ENCODE measurements at regions not wholly inside any gene's neighbourhood (a gene's known extent, or its start where the extent isn't known, plus 50 kb on each side); places are given as distances from the start of the nearest gene placed in this dataset.
"Not testable (repeated sequence)": the region's sequence is repeated elsewhere in the genome, so short reads cannot be mapped to it uniquely, and the experiment has no call there.

DNA sequence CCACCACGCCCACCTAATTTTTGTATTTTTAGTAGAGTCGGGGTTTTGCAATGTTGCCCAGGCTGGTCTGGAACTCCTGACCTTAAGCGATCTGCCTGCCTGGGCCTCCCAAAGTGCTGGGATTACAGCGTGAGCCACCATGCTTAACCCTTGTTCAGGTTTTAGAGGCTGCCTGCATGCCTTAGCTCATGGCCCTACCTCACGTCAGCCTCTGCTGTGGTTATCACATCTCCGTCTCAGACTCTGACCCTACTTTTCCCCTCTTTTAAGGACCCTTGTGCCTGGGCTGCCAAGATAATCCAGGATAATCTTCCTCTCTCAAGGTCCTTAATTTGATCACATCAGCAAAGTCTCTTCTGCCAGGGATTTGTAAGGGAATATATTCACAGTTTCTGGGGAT, 98.2 kb upstream of the PMAIP1 start:
- no peak for DNase-seq (ENCODE audit: low spot score)

DNA sequence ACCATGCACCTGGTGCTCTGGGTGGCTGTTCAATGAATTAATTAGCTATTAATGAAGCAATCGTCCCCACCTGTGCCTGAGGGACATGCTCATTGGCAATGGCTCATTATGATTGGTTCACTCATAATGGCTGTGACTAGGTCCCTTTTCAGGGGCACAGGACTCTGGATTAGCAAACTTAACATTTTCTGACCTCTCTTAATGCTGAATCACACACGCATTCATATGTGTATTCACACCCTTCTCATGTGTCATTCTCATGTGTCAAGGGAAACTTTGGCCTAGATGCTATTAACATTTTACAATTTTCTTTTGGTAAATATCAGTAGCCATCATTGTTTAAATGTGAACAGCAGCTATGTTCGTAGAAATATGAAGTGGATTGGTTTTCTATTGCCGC, 98.9 kb upstream of the PMAIP1 start:
- no peak for DNase-seq (ENCODE audit: low spot score)

DNA sequence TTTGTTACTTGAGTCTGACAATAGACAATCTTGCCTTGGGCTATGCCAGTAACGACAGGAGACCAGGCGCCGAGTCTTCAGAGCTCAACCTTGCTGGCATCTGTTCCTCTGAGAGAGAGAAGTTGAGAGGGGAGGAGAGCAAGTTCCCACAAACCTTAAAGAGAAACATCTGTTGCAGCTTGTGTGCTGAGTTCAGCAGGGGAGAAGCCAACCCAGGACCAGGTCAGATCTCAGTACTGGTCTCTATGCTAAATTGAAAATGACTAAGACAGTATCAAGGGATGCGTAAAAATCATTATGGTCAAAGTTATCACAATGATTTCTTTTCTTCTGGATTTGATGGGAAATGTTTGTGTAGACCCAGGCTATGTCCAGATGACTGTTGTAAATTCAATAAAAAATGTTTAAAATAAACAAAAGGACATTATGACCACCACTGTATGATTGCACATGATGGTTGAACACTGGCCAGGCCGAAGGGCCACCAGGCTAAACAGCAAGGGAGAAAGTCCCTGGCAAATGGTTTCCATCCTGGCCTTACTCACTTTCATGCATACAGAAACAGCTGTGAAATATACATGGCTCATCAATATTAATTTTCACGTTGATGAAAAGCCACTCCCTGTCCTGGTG, 100.3 kb upstream of the PMAIP1 start:
- DNase-seq (ENCODE audit: low spot score) = no peak

DNA sequence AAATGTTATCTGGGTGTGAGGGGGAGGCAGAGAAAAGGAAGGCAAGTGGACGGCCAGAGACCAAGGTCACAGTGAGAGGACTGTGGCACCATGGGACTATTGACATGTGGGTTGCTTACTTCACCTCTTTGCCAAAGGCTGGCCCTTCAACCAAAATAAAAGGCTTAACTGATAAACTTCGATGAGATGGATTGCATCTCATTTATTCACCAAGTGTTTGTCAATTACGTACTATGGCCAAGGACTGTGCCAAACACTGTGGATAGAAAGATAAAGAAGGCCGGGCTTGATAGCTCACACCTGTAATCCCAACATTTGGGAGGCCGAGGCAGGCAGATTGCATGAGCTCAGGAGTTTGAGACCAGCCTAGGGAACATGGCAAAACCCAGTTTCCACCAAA, 98.7 kb upstream of the CCBE1 start:
- no peak for DNase-seq (ENCODE audit: low spot score)

DNA sequence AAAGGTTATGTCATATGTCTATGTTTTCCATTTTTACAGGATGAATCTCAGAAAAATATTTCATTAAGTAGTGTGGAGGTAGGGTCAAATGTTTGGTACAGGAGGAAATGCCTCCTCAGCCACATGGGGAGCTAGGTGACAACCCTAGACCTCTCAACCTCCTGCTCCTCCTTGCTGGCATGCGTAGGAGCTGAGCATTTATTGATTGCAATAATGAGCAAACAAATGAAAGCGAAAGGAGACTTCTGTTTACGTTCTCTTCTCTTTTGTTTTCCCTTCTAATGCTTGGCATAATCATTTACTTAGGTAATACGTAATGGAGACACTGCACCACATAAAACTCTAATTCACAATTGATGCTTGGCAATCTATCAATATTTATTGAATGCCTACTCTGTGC, 95.1 kb upstream of the CCBE1 start:
- no peak for DNase-seq (ENCODE audit: low spot score)

DNA sequence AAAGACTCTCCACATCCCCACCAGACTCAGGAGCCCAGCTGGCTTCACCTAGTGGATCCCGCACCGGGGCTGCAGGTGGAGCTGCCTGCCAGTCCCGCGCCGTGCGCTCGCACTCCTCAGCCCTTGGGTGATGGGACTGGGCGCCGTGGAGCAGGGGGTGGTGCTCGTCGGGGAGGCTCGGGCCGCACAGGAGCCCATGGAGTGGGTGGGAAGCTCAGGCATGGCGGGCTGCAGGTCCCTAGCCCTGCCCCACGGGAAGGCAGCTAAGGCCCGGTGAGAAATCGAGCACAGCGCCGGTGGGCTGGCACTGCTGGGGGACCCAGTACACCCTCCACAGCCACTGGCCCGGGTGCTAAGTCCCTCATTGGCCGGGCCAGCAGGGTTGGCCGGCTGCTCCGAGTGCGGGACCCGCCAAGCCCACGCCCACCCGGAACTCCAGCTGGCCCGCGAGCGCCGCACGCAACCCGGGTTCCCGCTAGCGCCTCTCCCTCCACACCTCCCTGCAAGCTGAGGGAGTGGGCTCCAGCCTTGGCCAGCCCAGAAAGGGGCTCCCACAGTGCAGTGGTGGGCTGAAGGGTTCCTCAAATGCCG, 93.2 kb upstream of the CCBE1 start:
- DNase-seq (ENCODE audit: low spot score) = not testable (repeated sequence)

DNA sequence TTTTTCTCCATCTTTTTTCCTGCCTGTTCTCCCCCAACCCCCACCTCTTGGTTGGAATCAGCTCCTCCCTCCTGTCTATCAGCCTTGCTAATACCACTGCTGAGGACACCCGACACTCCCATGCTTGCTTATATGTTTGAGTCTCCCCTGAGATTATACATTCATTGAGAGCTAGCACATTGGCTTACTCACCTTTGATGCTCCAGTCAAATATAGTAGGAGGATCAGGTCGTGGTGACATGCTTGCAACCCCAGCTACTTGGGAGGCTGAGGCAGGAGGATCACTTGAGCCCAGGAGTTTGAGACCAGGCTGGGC, 91.5 kb upstream of the CCBE1 start:
- DNase-seq (ENCODE audit: low spot score) = no peak

DNA sequence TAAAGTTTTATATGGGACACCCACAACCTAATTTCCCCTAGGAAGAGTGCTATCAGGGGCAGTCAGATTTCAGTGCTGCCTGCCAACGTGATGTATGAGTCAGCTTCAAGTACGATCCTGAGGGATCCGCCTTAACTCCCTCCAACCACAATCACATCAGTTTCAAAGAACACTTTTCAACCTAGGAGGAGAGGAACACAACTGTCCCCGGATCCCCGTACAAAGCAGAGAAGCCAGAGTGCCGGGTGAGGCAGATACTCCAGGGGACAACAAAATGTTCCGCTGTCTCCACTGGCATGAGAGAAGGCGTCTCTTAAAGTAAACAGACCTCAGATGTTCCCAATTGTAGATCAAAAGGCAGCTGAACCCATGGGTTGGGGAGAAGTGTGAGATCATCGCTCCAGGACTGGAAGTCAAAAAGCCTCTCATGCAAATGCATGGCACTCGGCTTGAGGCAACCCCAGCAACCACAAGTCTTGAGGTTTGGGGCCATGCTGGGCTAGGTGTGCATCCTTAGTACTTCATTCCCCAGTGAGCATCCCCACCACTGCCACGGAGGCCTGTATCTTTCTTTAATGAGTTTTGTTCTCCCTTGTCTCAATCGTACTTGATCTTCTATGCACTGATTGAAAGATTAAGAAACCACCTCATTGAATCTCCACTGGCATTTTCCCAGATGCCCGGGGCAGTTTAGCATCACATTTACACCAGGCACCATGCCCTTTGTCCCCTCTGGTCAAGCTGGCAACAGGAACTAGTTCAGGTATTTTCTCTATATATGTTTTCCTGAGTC, 91.0 kb upstream of the CCBE1 start:
- peak; percentile 65 for DNase-seq (ENCODE audit: low spot score)

DNA sequence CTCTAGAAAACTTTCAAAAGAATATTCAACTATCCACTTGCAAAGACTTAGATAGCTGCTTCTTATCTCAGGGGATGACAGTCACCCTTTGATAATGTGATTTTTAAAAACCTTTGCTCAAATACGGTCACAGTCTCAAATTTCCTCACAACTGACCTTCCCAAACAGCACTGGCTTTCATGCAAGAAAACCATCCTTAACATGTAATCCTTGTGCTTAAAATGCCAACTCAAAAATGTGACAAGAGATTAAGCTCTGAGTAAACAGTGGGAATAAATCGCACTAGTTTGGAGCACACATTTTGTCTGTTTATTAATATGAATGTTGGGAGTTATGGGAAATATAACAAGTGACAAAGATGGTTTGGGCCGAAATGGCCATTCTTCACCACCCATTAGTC, 87.5 kb upstream of the CCBE1 start:
- DNase-seq (ENCODE audit: low spot score) = no peak

DNA sequence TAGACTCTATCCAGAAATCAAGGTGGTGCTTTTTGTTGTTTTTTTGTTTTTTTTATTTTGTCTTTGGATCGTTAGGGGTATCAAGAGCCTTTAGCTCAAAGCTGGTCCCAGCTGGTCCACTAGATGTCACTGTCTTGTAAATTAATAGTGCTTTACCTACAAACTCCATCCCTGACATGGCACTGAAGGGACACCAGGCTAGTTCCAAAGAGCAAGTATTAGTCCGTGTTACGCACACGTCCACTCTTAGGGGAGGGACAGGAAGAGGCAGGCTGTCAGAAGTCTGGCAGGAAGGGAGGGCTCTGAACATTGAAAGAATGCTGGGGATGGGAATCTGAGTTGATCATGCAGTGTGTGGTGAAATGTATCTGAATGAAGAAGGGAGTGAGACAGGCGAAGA, 85.9 kb upstream of the CCBE1 start:
- peak; percentile 81 for DNase-seq (ENCODE audit: low spot score)

DNA sequence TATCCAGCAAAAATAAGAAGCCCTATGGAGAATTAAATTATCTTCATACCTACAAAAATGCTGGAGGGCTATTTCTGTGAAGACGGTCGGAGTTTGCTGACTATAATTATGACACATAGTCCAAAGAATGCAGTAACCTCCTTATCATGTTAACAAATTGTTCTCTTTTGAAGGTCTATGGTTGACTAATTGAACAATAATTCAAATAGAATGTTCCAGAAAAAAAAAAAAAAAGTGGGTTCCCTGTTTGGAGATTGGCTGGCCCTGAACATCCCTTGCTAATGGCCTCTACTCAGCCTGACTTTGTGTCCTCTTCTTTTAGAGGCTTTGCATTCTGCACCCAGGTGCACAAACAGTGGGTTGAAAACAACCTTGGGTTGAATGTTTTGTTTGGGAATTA, 82.8 kb upstream of the CCBE1 start:
- DNase-seq (ENCODE audit: low spot score) = no peak

DNA sequence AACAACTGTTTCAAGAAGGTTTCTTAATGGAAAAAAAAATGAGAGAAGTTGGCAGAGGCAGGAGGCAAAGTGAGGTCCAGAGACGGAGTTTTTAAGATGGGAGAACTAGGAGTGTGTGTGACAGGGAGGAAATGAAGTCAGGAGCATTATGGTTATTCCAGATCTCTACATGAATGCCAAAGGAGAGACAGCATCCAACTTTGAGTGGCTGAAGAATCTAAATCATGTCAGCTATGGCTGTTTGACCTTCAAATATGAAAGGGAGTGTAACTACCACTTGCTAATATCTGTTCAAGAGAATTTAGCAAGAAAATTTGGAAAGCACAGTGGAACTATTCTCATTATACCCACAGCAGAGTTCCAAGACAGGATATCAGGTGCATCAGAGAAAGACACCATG, 81.2 kb upstream of the CCBE1 start:
- no peak for DNase-seq (ENCODE audit: low spot score)

DNA sequence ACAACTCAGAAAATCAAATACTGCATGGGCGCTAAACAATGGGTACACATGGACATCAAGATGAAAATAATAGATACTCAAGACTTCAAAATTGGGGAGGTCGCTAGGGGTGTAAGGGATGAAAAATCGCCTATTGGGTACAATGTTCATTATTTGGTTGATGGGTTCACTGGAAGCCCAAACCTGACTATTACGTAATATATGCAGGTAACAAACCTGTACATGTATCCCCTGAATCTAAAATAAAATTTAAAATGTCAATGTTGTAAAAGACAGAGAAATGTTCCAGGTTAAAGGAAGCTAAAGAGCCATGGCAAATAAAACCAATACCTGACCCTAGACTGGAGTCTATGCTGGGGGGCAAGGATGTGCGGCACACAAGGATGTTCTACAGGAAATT, 80.4 kb upstream of the CCBE1 start:
- no peak for DNase-seq (ENCODE audit: low spot score)

DNA sequence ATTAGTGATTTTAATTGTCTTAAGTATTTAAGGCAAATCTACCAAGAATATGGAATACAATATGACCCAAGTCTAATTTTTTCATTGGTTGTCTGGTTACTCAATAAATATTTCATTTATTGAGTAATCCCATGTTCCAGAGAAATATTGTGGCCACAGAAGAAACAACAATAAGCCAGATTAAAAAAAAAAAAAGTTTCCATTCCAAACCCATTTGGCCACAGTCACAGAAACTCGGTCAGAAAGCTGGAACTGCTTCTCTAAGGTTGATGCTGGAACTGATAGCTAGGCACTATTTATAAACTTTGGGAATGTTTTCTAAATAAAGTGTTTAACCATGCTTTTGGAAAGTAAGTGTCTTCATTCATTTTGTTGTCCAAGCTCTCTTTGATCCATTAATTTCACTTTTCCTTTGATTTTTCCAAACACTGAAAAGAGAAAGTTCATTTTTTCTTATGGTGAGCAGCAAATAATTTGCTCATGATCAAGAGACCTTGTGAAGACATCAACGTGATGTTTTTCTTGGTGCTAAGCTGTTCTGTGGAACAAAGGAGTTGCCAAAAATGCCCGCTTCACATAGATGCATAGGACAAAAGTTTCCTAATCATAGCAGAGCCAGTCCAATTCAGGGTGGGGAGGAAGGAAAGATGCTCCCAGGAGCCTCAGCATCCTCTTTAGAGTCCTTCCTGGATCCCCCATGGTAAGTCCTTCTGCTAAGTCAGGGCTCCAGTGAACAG, 72.1 kb upstream of the CCBE1 start:
- no peak for DNase-seq (ENCODE audit: low spot score)

DNA sequence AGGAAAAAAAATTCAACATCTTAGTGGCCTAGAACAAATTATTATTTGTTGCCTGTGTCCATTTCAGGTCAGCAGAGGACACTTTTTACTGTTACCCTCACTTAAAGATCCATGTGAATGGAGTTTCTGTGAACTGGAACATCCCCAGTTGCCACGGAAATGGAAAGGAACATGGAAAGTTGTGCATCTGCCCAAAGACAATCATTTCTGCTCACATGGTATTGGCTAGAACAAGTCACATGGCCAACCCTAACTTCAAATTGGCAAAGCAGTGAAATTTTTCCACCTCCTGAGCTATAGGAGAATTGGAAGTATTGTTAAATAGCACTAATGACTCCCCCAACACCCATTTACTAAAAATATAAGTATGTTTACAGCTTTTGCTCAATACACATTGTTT, 71.2 kb upstream of the CCBE1 start:
- DNase-seq (ENCODE audit: low spot score) = no peak

DNA sequence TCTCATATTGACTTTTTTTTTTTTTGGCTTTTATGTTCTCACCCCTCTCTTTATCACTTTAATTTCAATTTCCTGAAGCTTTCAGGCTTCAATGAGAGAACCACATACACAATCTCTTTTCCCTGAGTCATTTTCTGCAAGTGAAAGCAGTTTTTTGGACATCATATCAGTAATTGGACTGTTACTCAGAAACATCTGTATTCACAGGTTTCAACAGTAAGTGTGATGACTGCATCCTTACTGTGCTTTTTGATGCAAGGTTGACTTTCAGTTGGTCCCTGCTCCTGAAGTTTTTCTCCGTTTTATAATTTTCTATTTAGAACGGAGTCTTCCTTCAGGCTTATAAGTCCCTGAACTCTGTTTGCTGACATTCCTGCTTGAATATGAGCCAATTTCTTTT, 70.5 kb upstream of the CCBE1 start:
- DNase-seq (ENCODE audit: low spot score) = no peak

DNA sequence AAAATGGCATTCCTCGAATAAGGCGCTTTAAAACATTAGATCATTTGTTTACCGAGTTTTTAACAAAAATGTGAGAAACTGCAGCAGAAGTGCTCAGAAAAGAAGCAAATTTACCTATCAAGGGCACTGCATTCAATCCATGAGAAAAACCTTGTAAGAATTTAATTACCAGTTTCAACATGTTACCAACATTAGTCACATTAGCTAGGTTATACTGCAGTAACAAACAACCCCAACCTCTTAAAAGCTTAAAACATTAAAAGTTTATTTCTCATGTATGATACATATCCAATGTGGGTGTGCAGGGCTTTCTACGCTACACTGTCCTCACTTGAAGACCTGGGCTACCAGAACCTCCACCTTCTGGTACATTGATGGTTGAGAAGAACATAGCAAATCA, 68.1 kb upstream of the CCBE1 start:
- no peak for DNase-seq (ENCODE audit: low spot score)

DNA sequence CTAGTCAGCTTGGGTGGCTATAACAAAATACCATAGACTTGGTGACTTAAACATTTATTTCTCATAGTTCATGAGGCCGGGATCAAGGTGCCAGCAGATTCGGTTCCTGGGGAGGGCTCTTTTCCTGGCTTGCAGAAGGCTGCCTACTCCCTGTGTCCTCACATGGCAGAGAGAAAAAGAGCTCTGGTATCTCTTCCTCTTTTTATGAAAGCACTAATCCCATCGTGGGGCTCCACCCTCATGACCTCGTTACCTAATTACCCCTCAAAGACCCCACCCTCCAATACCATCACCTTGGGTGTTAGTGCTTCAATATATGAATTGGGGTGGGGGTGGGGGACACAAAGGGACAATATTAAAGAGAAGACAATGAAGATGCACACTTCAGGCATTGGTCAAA, 67.1 kb upstream of the CCBE1 start:
- no peak for DNase-seq (ENCODE audit: low spot score)

DNA sequence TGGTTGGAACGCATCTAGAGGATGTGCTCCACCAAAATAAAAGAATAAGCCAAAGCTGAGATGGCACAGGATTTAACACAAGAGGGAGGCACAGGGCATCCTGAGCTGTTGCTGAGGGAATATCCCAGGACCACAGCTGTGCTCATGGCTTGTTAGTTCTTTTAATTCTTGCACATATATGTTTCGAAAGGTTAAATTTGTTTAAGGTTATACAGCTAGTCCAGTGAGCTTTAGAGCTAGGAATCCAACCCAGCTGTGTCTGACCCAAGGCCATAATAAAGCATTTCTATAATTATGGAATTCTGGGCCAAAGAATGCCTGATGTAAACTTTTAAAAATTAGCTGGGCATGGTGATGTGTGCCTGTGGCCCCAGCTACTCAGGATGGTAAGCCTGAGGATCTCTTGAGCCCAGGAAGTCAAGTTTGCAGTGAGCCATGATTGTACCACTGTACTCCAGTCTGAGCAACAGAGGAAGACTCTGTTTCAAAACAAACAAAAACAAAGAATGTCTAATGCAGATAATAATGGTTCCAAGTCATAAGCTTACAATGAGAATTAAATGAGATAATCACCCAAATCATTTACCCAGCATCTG, 66.4 kb upstream of the CCBE1 start:
- no peak for DNase-seq (ENCODE audit: low spot score)

DNA sequence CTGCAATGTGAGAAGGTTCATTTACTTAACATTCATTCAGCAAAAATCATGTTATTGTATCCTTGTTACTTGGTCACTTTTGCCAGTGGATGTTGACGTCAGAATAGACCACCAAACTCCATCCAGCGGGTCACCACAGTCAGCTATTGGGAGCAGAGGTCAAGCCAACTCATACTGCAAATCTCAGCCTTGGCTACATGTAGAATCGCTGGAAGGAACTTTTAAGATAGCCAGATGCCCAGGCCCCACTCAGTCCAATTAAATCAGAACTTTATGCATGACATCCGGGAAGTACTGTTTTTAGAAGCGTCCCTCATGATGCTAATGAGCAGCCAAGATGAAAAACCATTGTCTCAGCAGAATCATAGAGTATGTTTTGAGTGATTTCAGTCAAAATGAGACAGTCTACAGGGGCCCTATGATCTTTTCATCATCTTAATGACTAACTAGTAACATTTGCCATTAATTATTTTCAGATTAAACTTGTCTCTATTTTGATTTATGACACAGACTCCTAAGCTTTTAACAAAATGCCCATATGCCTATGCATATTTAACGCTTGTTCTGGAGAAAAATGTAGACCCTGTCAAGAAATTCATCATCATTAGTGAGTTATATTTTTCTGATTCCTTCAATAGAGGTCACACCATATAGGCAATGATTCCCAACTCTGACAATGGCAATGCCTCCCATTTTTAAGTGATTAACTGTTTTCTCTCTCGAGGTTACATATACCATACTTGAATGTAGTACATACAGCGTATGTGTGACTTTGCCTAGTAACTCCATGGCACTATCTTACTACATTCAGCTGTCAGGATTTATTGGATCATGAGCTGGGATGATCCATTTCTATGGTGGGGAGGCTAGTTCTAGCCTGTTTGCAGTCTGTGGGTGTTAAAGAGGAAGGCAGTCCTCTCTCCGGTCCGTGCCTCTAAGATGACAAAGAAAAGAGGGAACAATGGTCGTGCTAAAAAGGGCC, 63.7 kb upstream of the CCBE1 start:
- no peak for DNase-seq (ENCODE audit: low spot score)

DNA sequence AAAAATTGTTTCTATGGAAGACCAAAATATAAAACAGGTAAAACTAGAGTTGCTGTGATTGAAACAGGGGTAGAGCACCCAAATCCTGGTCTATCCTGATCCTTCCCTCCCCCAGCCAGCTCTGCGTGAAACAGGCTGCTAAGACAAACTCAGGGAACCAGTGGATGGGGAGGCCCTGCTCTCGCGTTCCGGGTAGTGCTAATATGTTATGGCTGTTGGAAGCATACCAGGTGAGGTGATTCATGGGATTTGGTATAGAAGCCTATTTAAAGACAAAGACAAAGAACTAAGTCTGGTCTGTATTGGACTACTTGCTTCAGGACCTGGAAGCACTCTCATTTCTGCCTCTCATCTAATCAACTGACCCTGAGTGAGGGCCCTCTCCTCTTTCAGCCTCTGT, 63.0 kb upstream of the CCBE1 start:
- no peak for DNase-seq (ENCODE audit: low spot score)
